T-helper 1 cell (primary cell): ENCODE measurements at regions not wholly inside any gene's neighbourhood (a gene's known extent, or its start where the extent isn't known, plus 50 kb on each side); places are given as distances from the start of the nearest gene placed in this dataset.
"Not testable (repeated sequence)": the region's sequence is repeated elsewhere in the genome, so short reads cannot be mapped to it uniquely, and the experiment has no call there.

ENCODE experiments used
- DNase-seq, 5 donors: peaks; one replicate each; pipeline ENCODE4 v3.0.0-alpha.2; 2012 to 2020

DNA sequence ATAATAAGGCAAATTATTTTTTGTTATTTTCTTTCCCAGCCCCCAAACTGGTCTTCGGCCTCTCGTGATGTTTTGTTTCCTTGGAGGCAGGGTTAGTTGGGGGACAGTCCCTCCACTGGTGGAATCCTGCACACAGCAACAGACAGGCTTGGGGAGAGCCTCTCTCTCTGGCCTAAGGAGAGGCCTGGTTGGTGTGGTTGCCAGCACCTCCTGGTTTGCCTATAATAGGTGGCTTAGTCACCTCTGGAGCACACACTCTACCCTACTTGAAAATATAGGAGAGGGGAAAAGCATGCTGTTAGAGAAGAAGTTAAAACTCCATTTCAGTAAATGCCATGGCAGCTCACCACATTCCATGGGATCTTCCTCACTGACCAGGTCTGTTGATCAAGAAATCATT, 417.2 kb upstream of the MEIS1 start:
- DNase-seq = no peak

- no peak for DNase-seq
Observed at GRCh38 chr2:66014450-66014849, 420.5 kb upstream of the MEIS1 start.

GRCh38 chr2:66013456-66013855, 421.5 kb upstream of the MEIS1 start:
- DNase-seq = no peak

DNA sequence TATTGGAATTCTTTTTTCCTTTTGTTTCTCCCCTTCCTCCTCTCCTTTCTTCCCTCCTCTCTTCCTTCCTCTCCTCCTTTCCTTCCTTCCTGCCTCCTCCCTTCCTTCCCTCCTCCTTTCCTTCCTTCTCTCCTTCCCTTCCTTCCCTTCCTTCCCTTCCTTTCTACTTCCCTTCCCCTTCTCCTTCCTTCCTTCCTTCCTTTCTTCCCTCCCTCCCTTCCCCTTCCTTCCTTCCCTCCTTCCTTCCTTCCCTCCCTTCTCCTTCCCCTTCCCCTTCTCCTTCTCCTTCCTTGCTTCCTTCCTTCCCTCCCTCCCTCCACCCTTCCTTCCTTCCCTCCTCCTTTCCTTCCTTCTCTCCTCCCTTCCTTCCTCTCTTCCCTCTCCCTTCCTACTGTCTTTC, 431.0 kb upstream of the MEIS1 start:
- DNase-seq = no peak

DNA sequence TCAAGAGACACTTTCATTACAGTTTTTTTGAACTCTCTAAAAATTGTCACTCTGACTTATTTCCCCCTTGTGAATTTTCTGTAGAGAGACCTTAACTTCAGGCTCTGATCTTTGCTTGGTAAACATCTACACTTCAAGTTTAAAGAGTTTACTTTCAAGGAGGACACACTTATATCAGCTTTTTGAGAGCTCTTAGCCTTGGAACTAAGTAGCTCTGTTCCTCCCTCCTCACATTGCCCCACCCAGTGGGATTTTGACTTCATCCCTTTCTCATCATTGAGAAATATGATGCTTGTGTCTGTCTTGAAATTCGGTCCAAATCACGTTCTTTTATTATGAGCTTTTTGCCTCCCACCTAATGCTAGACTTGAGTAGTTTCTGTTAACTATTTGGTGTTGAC, 433.4 kb upstream of the MEIS1 start:
- no peak for DNase-seq

- DNase-seq = no peak
Observed at GRCh38 chr2:66000901-66001300, 434.0 kb upstream of the MEIS1 start.

GRCh38 chr2:65999796-66000195, 435.1 kb upstream of the MEIS1 start:
- no peak for DNase-seq

DNA sequence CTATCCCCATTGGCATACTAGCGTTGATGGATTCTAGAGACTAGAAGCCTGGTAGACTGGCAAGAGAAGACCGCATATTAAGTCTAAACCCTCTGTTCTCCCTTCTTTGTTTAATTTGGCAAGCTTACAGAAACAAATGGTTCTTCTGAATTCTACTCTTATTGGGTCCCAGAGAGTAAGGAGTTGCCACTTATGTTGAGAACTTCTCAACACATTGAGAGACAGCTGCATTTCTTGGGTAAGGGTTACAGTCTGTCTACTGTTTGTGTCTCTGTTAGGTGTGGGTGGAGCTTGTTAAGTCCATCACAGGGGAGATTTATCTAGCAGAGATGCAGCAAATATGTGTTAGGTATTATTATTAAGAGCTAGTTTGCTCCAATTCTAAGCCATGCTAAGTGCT, 435.8 kb upstream of the MEIS1 start:
- no peak for DNase-seq

DNA sequence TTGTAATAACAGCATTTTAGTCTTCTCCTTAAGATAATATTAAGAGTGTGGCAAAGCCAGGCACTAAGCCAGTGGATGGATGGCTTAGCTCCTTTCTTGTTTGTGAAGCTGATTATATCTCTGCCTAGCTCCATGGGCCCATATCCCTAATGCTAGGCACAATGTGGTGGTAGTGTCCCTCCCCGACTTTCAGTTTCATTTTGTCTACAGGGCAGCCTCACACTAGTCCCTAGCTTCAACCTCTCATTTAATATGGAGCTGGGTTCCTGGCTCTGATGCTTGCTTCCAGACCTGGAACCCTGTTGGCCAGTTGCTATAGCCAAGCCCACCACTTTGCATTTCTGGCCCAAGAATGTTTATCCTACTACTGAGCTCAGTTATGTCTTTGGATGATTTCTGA, 437.0 kb upstream of the MEIS1 start:
- DNase-seq = no peak

DNA sequence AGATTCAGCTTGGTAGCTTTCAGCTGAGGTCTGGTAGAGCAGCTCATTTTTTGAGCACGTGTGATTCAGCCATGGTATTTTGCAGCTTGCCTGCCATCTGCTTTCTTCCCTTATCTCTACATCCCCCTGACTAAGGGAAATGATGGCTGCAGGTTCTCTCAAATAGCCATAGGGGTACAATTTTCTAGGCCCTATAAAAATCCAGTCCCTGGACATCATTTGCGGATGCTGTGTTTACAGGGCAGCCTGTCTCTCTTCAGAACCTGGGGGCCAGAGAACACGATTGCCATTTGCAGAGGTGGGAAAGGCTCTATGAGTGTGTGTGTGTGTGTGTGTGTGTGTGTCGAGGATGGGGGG, 442.7 kb upstream of the MEIS1 start:
- DNase-seq = no peak

- DNase-seq = no peak
Observed at GRCh38 chr2:65991381-65992197, 443.3 kb upstream of the MEIS1 start.

DNA sequence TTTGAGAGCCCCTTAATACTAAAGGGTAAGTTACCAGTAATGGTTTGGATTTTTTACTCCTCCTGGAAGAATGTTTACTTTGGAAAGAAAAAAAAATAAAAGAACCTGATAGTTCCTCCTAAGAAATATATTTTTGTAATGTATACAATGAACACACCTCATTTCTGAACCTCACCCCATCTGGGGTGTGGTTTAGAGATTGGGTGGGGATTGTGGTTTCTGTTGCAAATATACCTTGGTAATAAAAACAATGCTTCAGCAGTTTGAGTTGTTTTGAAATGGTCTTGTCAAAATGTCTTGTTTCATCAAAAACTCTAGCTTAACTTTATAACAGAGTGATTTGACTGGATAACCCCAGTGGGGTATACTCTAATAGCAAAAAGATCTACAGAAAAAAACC, 448.9 kb upstream of the MEIS1 start:
- DNase-seq = no peak

DNA sequence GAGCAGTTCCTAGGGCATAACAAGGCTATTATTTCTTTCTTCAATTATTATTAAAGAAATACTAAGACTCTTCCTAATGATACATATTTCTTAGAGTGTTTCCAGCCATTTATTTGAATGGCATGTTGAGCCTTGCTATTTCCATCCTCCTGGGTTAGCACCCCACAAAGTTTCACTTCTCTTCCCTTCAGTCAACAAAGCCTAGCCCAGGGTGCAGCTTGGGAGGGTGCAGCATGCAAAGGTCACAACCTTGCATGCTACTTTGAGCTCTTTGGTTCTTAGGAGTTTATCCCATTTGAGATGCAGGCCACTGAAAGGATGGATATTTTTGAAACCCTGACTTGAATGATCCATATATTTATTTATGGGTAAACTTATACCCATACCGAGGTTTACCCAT, 454.4 kb upstream of the MEIS1 start:
- no peak for DNase-seq

DNA sequence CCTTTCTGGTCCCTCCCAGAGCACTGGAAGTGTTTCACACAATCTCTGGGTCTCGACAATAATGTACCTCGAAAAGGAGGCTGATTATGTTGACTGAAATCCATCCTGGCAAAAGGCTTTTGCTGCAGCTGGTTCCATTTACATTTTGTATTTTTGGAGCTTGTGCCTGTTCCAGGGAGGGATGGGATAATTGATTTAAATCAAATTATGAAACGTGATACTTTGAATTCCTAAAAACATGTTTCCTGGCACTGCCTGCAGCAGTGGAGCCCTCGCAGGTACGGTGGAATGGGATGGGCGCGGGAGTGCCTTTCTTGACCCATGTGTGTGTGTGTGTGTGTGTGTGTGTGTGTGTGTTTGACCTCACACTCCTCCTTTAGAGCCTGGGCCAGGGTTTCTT, 455.5 kb upstream of the MEIS1 start:
- DNase-seq = no peak

- no peak for DNase-seq
Observed at GRCh38 chr2:65974067-65974723, 460.7 kb upstream of the MEIS1 start.

GRCh38 chr2:65969161-65969560, 465.8 kb upstream of the MEIS1 start:
- no peak for DNase-seq

DNA sequence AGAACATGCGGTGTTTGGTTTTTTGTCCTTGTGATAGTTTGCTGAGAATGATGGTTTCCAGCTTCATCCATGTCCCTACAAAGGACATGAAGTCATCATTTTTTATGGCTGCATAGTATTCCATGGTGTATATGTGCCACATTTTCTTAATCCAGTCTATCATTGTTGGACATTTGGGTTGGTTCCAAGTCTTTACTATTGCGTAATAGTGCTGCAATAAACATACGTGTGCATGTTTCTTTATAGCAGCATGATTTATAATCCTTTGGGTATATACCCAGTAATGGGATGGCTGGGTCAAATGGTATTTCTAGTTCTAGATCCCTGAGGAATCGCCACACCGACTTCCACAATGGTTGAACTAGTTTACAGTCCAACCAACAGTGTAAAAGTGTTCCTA, 471.6 kb upstream of the MEIS1 start:
- DNase-seq = not testable (repeated sequence)

- DNase-seq = no peak
Observed at GRCh38 chr2:65960953-65961352, 474.0 kb upstream of the MEIS1 start.

- DNase-seq = no peak
Observed at GRCh38 chr2:65957886-65958285, 477.0 kb upstream of the MEIS1 start.

DNA sequence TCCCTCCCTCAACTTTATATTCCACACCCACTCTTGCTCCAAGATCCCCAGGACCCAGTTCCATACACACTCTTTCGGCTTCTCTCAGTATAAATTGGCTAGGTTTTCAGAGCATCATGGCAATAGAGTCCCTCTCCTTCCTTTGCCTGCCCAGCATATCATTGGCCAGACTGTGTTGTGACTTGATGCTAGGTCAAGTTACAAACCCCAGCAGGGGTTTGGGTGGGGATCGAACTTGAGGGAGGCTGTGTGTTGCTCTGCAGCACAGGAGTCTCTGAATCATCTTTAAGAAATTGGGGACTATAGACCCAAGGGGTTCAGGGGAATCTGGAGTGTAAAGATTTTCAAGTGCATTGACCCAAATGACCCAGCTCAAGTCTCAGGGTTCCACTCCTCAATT, 477.5 kb upstream of the MEIS1 start:
- DNase-seq = no peak

- DNase-seq = no peak
Observed at GRCh38 chr2:65955259-65955658, 479.7 kb upstream of the MEIS1 start.

GRCh38 chr2:65952966-65953761, 481.8 kb upstream of the MEIS1 start:
- DNase-seq = no peak

- DNase-seq = no peak
Observed at GRCh38 chr2:65944213-65944612, 490.7 kb upstream of the MEIS1 start.
